ENCODE measurements at regions not wholly inside any gene's neighbourhood (a gene's known extent, or its start where the extent isn't known, plus 50 kb on each side); places are given as distances from the start of the nearest gene placed in this dataset.

DNA sequence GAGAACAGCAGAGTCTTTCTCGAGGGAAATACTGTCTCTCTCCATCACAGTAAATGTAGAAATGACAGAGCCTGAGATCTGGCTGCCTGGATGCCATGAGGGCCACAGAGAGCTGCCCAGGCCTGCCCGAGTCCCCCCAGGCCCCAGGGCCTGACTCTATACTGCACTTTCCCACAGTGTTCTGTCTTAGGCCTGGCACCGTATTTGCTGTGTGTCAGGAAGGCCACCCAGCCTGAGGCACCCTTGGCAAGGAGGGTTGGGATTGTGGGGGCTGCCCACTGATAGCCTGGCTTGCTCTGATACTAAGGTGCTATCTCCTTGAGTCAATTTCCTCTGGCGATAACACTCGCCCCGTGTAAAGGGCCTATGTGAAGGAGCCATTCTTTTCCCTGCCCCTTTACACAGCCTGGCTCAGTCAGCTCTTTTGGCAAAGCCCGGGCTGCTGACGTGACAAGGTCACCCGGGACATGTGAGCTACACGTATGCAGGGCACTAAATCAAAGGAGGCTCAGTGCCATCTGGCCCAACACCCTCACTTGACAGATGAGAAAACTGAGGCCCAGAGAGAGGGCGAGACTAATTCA is 630.1 kb upstream of the KLF4 start:
- no peak overlapping the region for H3K4me3 ChIP-seq (ENCODE audit: low read depth in 1 of 2, low read length in 2 of 2)
- H3K9me3 ChIP-seq (ENCODE audit: low read length): no peaks in the 10 kb centered on the region
- no peak overlapping the region for H3K27ac ChIP-seq (ENCODE audit: low read depth, low read length)
- H3K9ac ChIP-seq (ENCODE audit: low read length): no peak overlapping the region
- H3K36me3 ChIP-seq (ENCODE audit: insufficient read depth, low read length): no peaks in the 10 kb centered on the region
- H3K4me1 ChIP-seq (ENCODE audit: insufficient read depth, low read length): no peaks in the 10 kb centered on the region
- no peaks in the 10 kb centered on the region for H3K27me3 ChIP-seq (ENCODE audit: control insufficient read depth in 1 of 2, insufficient read depth in 2 of 2, low read length in 2 of 2)

- Histone ChIP-seq H3K27ac (ENCODE audit: low read depth, low read length) (no peak overlapping the region), H3K4me1 (ENCODE audit: insufficient read depth, low read length) (no peaks in the 10 kb centered on the region)
Measured at GRCh38 chr9:108117795-108118194, 628.2 kb upstream of the KLF4 start.

GRCh38 chr9:108117306-108117705 is 627.7 kb upstream of the KLF4 start:
- Histone ChIP-seq H3K27me3 (ENCODE audit: control insufficient read depth in 1 of 2, insufficient read depth in 2 of 2, low read length in 2 of 2) (no peaks in the 10 kb centered on the region), H3K4me1 (ENCODE audit: insufficient read depth, low read length) (no peaks in the 10 kb centered on the region), H3K36me3 (ENCODE audit: insufficient read depth, low read length) (no peaks in the 10 kb centered on the region), H3K9me3 (ENCODE audit: low read length) (no peaks in the 10 kb centered on the region), H3K4me3 (ENCODE audit: low read depth in 1 of 2, low read length in 2 of 2) (no peak overlapping the region), H3K27ac (ENCODE audit: low read depth, low read length) (no peak overlapping the region), H3K9ac (ENCODE audit: low read length) (no peak overlapping the region)

More at GRCh38 chr9:108117795-108118194, 628.2 kb upstream of the KLF4 start:
- H3K36me3 ChIP-seq (ENCODE audit: insufficient read depth, low read length): no peaks in the 10 kb centered on the region
- H3K27me3 ChIP-seq (ENCODE audit: control insufficient read depth in 1 of 2, insufficient read depth in 2 of 2, low read length in 2 of 2): no peaks in the 10 kb centered on the region
- H3K4me3 ChIP-seq (ENCODE audit: low read depth in 1 of 2, low read length in 2 of 2): no peak overlapping the region
- H3K9ac ChIP-seq (ENCODE audit: low read length): no peak overlapping the region
- no peaks in the 10 kb centered on the region for H3K9me3 ChIP-seq (ENCODE audit: low read length)

- H3K9ac ChIP-seq (ENCODE audit: low read length): no peak overlapping the region
- H3K27me3 ChIP-seq (ENCODE audit: control insufficient read depth in 1 of 2, insufficient read depth in 2 of 2, low read length in 2 of 2): no peaks in the 10 kb centered on the region
- no peak overlapping the region for H3K4me3 ChIP-seq (ENCODE audit: low read depth in 1 of 2, low read length in 2 of 2)
- no peaks in the 10 kb centered on the region for H3K36me3 ChIP-seq (ENCODE audit: insufficient read depth, low read length)
- no peak overlapping the region for H3K27ac ChIP-seq (ENCODE audit: low read depth, low read length)
- no peaks in the 10 kb centered on the region for H3K9me3 ChIP-seq (ENCODE audit: low read length)
- no peaks in the 10 kb centered on the region for H3K4me1 ChIP-seq (ENCODE audit: insufficient read depth, low read length)
Measured at GRCh38 chr9:108113596-108113995, 624.0 kb upstream of the KLF4 start.

DNA sequence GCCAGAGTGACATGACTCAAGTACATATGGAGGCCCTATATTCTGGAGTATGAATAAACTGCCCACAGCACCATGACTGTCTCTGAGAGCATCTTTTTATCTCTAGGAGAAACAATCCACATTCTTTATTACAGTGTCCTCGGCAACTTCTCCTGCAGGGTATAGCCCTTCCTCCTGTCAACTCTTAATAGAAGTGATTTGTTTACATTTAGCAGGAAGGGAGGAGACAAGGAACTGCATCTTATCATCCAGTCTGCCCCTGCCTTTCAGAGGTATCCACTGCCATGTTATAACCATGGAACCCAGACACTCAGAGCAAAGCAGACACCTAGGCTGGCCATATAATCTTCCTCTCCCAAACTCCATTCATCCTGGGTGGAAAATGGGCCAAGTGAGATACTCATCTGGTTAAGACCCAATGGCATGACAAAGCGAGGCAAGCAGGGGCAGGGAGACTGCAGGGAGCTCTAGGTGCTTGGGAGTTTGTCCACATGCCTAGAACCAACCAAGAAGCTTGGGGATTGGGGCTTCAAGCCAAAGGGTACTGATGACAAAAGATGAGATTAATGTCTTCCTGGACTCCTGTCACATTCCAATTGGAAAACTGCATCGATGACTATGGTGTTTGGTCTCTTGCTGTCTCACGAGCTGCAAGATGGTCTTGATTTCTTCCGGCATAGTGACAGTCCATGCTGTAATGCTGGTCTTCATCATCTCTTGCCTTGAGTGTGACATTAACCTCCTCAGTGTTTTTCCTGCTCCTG is 620.5 kb upstream of the KLF4 start:
- H3K4me1 ChIP-seq (ENCODE audit: insufficient read depth, low read length): no peaks in the 10 kb centered on the region
- no peak overlapping the region for H3K4me3 ChIP-seq (ENCODE audit: low read depth in 1 of 2, low read length in 2 of 2)
- H3K9ac ChIP-seq (ENCODE audit: low read length): no peak overlapping the region
- no peak overlapping the region for H3K27ac ChIP-seq (ENCODE audit: low read depth, low read length)
- no peaks in the 10 kb centered on the region for H3K9me3 ChIP-seq (ENCODE audit: low read length)
- H3K27me3 ChIP-seq (ENCODE audit: control insufficient read depth in 1 of 2, insufficient read depth in 2 of 2, low read length in 2 of 2): no peaks in the 10 kb centered on the region
- no peaks in the 10 kb centered on the region for H3K36me3 ChIP-seq (ENCODE audit: insufficient read depth, low read length)

DNA sequence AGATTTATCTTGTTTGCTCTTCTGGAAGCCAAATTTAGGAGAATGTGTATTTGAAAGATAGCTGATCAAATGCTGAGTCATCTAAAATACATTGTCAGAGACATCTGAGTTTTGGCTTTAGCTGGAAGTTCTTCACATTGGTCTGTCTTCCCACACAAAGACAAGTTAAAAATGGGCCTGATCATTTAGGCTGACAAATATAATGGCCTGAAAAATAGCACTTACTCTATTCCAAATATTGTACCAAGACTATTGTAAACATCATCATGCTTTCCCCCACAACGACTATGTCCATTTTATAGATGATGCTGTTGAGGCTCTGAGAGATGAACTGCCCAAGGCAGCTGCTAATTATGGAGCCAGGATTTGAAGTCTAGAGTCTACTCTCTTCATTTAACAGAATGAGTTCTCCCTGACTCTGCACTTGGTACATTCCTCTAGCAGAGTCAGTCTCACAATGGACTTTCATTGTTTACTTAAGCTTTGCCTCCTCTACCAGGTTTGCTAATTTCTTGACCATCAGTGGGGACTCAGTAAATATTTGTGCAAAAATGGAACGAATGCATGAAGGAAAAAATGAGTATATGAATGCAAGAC is 619.4 kb upstream of the KLF4 start:
- Histone ChIP-seq H3K27me3 (ENCODE audit: control insufficient read depth in 1 of 2, insufficient read depth in 2 of 2, low read length in 2 of 2) (no peaks in the 10 kb centered on the region), H3K9ac (ENCODE audit: low read length) (no peak overlapping the region), H3K9me3 (ENCODE audit: low read length) (no peaks in the 10 kb centered on the region), H3K4me3 (ENCODE audit: low read depth in 1 of 2, low read length in 2 of 2) (no peak overlapping the region), H3K36me3 (ENCODE audit: insufficient read depth, low read length) (no peaks in the 10 kb centered on the region), H3K4me1 (ENCODE audit: insufficient read depth, low read length) (no peaks in the 10 kb centered on the region), H3K27ac (ENCODE audit: low read depth, low read length) (no peak overlapping the region)

GRCh38 chr9:108108280-108108851 is 618.8 kb upstream of the KLF4 start:
- Histone ChIP-seq H3K9me3 (ENCODE audit: low read length) (no peaks in the 10 kb centered on the region), H3K4me1 (ENCODE audit: insufficient read depth, low read length) (no peaks in the 10 kb centered on the region), H3K27me3 (ENCODE audit: control insufficient read depth in 1 of 2, insufficient read depth in 2 of 2, low read length in 2 of 2) (no peaks in the 10 kb centered on the region), H3K9ac (ENCODE audit: low read length) (no peak overlapping the region), H3K27ac (ENCODE audit: low read depth, low read length) (no peak overlapping the region), H3K36me3 (ENCODE audit: insufficient read depth, low read length) (no peaks in the 10 kb centered on the region), H3K4me3 (ENCODE audit: low read depth in 1 of 2, low read length in 2 of 2) (no peak overlapping the region)

- no peak overlapping the region for H3K4me3 ChIP-seq (ENCODE audit: low read depth in 1 of 2, low read length in 2 of 2)
- no peaks in the 10 kb centered on the region for H3K36me3 ChIP-seq (ENCODE audit: insufficient read depth, low read length)
- H3K4me1 ChIP-seq (ENCODE audit: insufficient read depth, low read length): no peaks in the 10 kb centered on the region
- H3K9ac ChIP-seq (ENCODE audit: low read length): no peak overlapping the region
- H3K27ac ChIP-seq (ENCODE audit: low read depth, low read length): no peak overlapping the region
- no peaks in the 10 kb centered on the region for H3K27me3 ChIP-seq (ENCODE audit: control insufficient read depth in 1 of 2, insufficient read depth in 2 of 2, low read length in 2 of 2)
- H3K9me3 ChIP-seq (ENCODE audit: low read length): no peaks in the 10 kb centered on the region
Measured at GRCh38 chr9:108105885-108106284, 616.3 kb upstream of the KLF4 start.

- Histone ChIP-seq H3K4me1 (ENCODE audit: insufficient read depth, low read length) (no peaks in the 10 kb centered on the region), H3K9me3 (ENCODE audit: low read length) (no peaks in the 10 kb centered on the region), H3K27me3 (ENCODE audit: control insufficient read depth in 1 of 2, insufficient read depth in 2 of 2, low read length in 2 of 2) (no peaks in the 10 kb centered on the region), H3K36me3 (ENCODE audit: insufficient read depth, low read length) (no peaks in the 10 kb centered on the region), H3K27ac (ENCODE audit: low read depth, low read length) (no peak overlapping the region), H3K9ac (ENCODE audit: low read length) (no peak overlapping the region), H3K4me3 (ENCODE audit: low read depth in 1 of 2, low read length in 2 of 2) (no peak overlapping the region)
Measured at GRCh38 chr9:108104991-108105390, 615.4 kb upstream of the KLF4 start.

GRCh38 chr9:108103046-108103693 is 613.6 kb upstream of the KLF4 start:
- Histone ChIP-seq H3K27ac (ENCODE audit: low read depth, low read length) (no peak overlapping the region), H3K27me3 (ENCODE audit: control insufficient read depth in 1 of 2, insufficient read depth in 2 of 2, low read length in 2 of 2) (no peaks in the 10 kb centered on the region), H3K4me3 (ENCODE audit: low read depth in 1 of 2, low read length in 2 of 2) (no peak overlapping the region), H3K9me3 (ENCODE audit: low read length) (no peaks in the 10 kb centered on the region), H3K9ac (ENCODE audit: low read length) (no peak overlapping the region), H3K36me3 (ENCODE audit: insufficient read depth, low read length) (no peaks in the 10 kb centered on the region), H3K4me1 (ENCODE audit: insufficient read depth, low read length) (no peaks in the 10 kb centered on the region)

- no peaks in the 10 kb centered on the region for H3K36me3 ChIP-seq (ENCODE audit: insufficient read depth, low read length)
- no peaks in the 10 kb centered on the region for H3K27me3 ChIP-seq (ENCODE audit: control insufficient read depth in 1 of 2, insufficient read depth in 2 of 2, low read length in 2 of 2)
- no peak overlapping the region for H3K27ac ChIP-seq (ENCODE audit: low read depth, low read length)
- H3K9ac ChIP-seq (ENCODE audit: low read length): no peak overlapping the region
- H3K4me3 ChIP-seq (ENCODE audit: low read depth in 1 of 2, low read length in 2 of 2): no peak overlapping the region
- H3K4me1 ChIP-seq (ENCODE audit: insufficient read depth, low read length): no peaks in the 10 kb centered on the region
- no peaks in the 10 kb centered on the region for H3K9me3 ChIP-seq (ENCODE audit: low read length)
Measured at GRCh38 chr9:108101410-108101809, 611.8 kb upstream of the KLF4 start.

Data from muscle layer of colon (tissue), 2 donors.